ENCODE measurements at regions not wholly inside any gene's neighbourhood (a gene's known extent, or its start where the extent isn't known, plus 50 kb on each side); places are given as distances from the start of the nearest gene placed in this dataset.

- H3K4me1 ChIP-seq (ENCODE audit: insufficient read depth, low read length), result no peaks in the 10 kb centered on the region
- ChIA-PET CTCF (no interaction called here), POLR2A (ENCODE audit: unreplicated experiment) (no interaction called here)
- H2AFZ ChIP-seq (ENCODE audit: low read length), result no peak overlapping the region
- no peak overlapping the region for H3K9ac ChIP-seq (ENCODE audit: low read length)
- DNase-seq (no peak), ATAC-seq (no peak)
- no peaks in the 10 kb centered on the region for H3K36me3 ChIP-seq (ENCODE audit: low read depth, low read length)
- no peak overlapping the region for H3K4me2 ChIP-seq (ENCODE audit: low read length)
- BruUV-seq (replicated peaks), result no TSS peak
- H3K27me3 ChIP-seq (ENCODE audit: low read length), result no peaks in the 10 kb centered on the region
- H4K20me1 ChIP-seq (ENCODE audit: low read length), result no peaks in the 10 kb centered on the region
- no peak overlapping the region for H3K27ac ChIP-seq (ENCODE audit: low read length)
- no peaks in the 10 kb centered on the region for H3F3A ChIP-seq (ENCODE audit: low read length, unreplicated experiment)
- H3K79me2 ChIP-seq (ENCODE audit: low read length), result no peaks in the 10 kb centered on the region
- intact Hi-C loops (cut with micrococcal nuclease), result loop anchor here (10.0 kb wide), 1 partner anchor 87 kb away; the partner anchor contains the start of gene MAN2A1
- no peak overlapping the region for H3K4me3 ChIP-seq (ENCODE audit: low read length)
- no peaks in the 10 kb centered on the region for H3K9me2 ChIP-seq (replicated peaks; ENCODE audit: low read length)
- H3K9me3 ChIP-seq (ENCODE audit: low read length), result no peaks in the 10 kb centered on the region
- no peak for TF ChIP-seq EZH2phosphoT487 (IDR thresholded peaks at IDR 0.05; ENCODE audit: borderline replicate concordance, low read length)
- no peak for TF ChIP-seq CTCF (conservative IDR thresholded peaks at IDR 0.05; ENCODE audit: low read depth, low read length)
- no peak for TF ChIP-seq EZH2 (IDR thresholded peaks at IDR 0.05; ENCODE audit: low read length, unreplicated experiment)
Measured at GRCh38 chr5:109597893-109598292, 91.8 kb upstream of the MAN2A1 start.

GRCh38 chr5:109594217-109594616, 95.5 kb upstream of the MAN2A1 start:
- Histone ChIP-seq H3K27me3 (ENCODE audit: low read length) (no peaks in the 10 kb centered on the region), H3K79me2 (ENCODE audit: low read length) (no peaks in the 10 kb centered on the region), H3K36me3 (ENCODE audit: low read depth, low read length) (no peaks in the 10 kb centered on the region), H2AFZ (ENCODE audit: low read length) (no peak overlapping the region), H3K4me1 (ENCODE audit: insufficient read depth, low read length) (no peaks in the 10 kb centered on the region), H3F3A (ENCODE audit: low read length, unreplicated experiment) (no peaks in the 10 kb centered on the region), H3K9me2 (replicated peaks; ENCODE audit: low read length) (no peaks in the 10 kb centered on the region), H3K4me3 (ENCODE audit: low read length) (no peak overlapping the region), H3K4me2 (ENCODE audit: low read length) (no peak overlapping the region), H4K20me1 (ENCODE audit: low read length) (no peaks in the 10 kb centered on the region), H3K9ac (ENCODE audit: low read length) (no peak overlapping the region), H3K9me3 (ENCODE audit: low read length) (no peaks in the 10 kb centered on the region), H3K27ac (ENCODE audit: low read length) (no peak overlapping the region)
- ATAC-seq, result no peak
- intact Hi-C loops (cut with micrococcal nuclease), result loop anchor here (10.0 kb wide), 1 partner anchor 91 kb away; the partner anchor contains the start of gene MAN2A1
- no peak for TF ChIP-seq EZH2phosphoT487 (IDR thresholded peaks at IDR 0.05; ENCODE audit: borderline replicate concordance, low read length)
- TF ChIP-seq EZH2 (IDR thresholded peaks at IDR 0.05; ENCODE audit: low read length, unreplicated experiment), result no peak
- no peak for TF ChIP-seq CTCF (conservative IDR thresholded peaks at IDR 0.05; ENCODE audit: low read depth, low read length)
- CTCF ChIA-PET, result no interaction called here
- DNase-seq, result no peak
- no TSS peak for BruUV-seq (replicated peaks)
- POLR2A ChIA-PET (ENCODE audit: unreplicated experiment), result no interaction called here

GRCh38 chr5:109590799-109591198, 98.9 kb upstream of the MAN2A1 start:
- ATAC-seq (no peak), DNase-seq (no peak)
- H3K4me3 ChIP-seq (ENCODE audit: low read length), result no peak overlapping the region
- H3K27ac ChIP-seq (ENCODE audit: low read length), result no peak overlapping the region
- no peak overlapping the region for H3K9ac ChIP-seq (ENCODE audit: low read length)
- no peaks in the 10 kb centered on the region for H3K36me3 ChIP-seq (ENCODE audit: low read depth, low read length)
- H2AFZ ChIP-seq (ENCODE audit: low read length), result no peak overlapping the region
- ChIA-PET CTCF (no interaction called here), POLR2A (ENCODE audit: unreplicated experiment) (no interaction called here)
- H4K20me1 ChIP-seq (ENCODE audit: low read length), result no peaks in the 10 kb centered on the region
- intact Hi-C loops (cut with micrococcal nuclease), result loop anchor here (10.0 kb wide), 1 partner anchor 94 kb away; the partner anchor contains the start of gene MAN2A1
- no peaks in the 10 kb centered on the region for H3K4me1 ChIP-seq (ENCODE audit: insufficient read depth, low read length)
- no peak overlapping the region for H3K4me2 ChIP-seq (ENCODE audit: low read length)
- no peaks in the 10 kb centered on the region for H3K27me3 ChIP-seq (ENCODE audit: low read length)
- H3K79me2 ChIP-seq (ENCODE audit: low read length), result no peaks in the 10 kb centered on the region
- BruUV-seq (replicated peaks), result no TSS peak
- TF ChIP-seq EZH2 (IDR thresholded peaks at IDR 0.05; ENCODE audit: low read length, unreplicated experiment) (no peak), EZH2phosphoT487 (IDR thresholded peaks at IDR 0.05; ENCODE audit: borderline replicate concordance, low read length) (no peak), CTCF (conservative IDR thresholded peaks at IDR 0.05; ENCODE audit: low read depth, low read length) (no peak)
- no peaks in the 10 kb centered on the region for H3F3A ChIP-seq (ENCODE audit: low read length, unreplicated experiment)
- no peaks in the 10 kb centered on the region for H3K9me3 ChIP-seq (ENCODE audit: low read length)
- H3K9me2 ChIP-seq (replicated peaks; ENCODE audit: low read length), result no peaks in the 10 kb centered on the region

Data from PC-3 (cell line).